GM18870 (cell line): ENCODE measurements at regions not wholly inside any gene's neighbourhood (a gene's known extent, or its start where the extent isn't known, plus 50 kb on each side); places are given as distances from the start of the nearest gene placed in this dataset.
A peak's percentile ranks its signal among the peaks of the same experiment; 100 is the strongest.
"Not testable (repeated sequence)": the region's sequence is repeated elsewhere in the genome, so short reads cannot be mapped to it uniquely, and the experiment has no call there.

Experiments used
- ATAC-seq: cut with Tn5 transposase; IDR thresholded peaks from one replicate; pipeline ENCODE4 v1.9.1; 2021; ENCODE audit warnings: moderate library complexity; ENCODE audit not compliant: unreplicated experiment

GRCh38 chr18:57885931-57886330 lies 82.8 kb upstream of the ATP8B1 start:
- no peak for ATAC-seq

- ATAC-seq, result no peak
Observed at GRCh38 chr18:57882465-57882864, 79.3 kb upstream of the ATP8B1 start.

- peak; percentile 73 for ATAC-seq
Observed at GRCh38 chr18:57881818-57882413, 78.8 kb upstream of the ATP8B1 start.

GRCh38 chr18:57879924-57880323 lies 76.8 kb upstream of the ATP8B1 start:
- not testable (repeated sequence) for ATAC-seq

- no peak for ATAC-seq
Observed at GRCh38 chr18:57869221-57869620, 66.1 kb upstream of the ATP8B1 start.

GRCh38 chr18:57866355-57866754 lies 63.2 kb upstream of the ATP8B1 start:
- no peak for ATAC-seq

GRCh38 chr18:57864615-57865121 lies 61.6 kb upstream of the ATP8B1 start:
- no peak for ATAC-seq

- no peak for ATAC-seq
Observed at GRCh38 chr18:57863706-57864105, 60.6 kb upstream of the ATP8B1 start.

- ATAC-seq, result peak; percentile 57
Observed at GRCh38 chr18:57859314-57859713, 56.2 kb upstream of the ATP8B1 start.

GRCh38 chr18:57856557-57857280 lies 53.6 kb upstream of the ATP8B1 start:
- no peak for ATAC-seq

- no peak for ATAC-seq
Observed at GRCh38 chr18:57856128-57856527, 53.0 kb upstream of the ATP8B1 start.

GRCh38 chr18:57855551-57855950 lies 52.4 kb upstream of the ATP8B1 start:
- ATAC-seq, result no peak

GRCh38 chr18:57854726-57855125 lies 51.6 kb upstream of the ATP8B1 start:
- ATAC-seq, result no peak

- ATAC-seq, result no peak
Observed at GRCh38 chr18:57853864-57854263, 50.7 kb upstream of the ATP8B1 start.

GRCh38 chr18:57853133-57853532 lies 50.0 kb upstream of the ATP8B1 start:
- ATAC-seq, result no peak
